H1 (cell line): ENCODE measurements at regions not wholly inside any gene's neighbourhood (a gene's known extent, or its start where the extent isn't known, plus 50 kb on each side); places are given as distances from the start of the nearest gene placed in this dataset.

Experiments used
- MAFK ChIP-seq: IDR thresholded peaks from 2 replicates; pipeline ENCODE4 v1.6.1; 2012; ENCODE audit warnings: low read depth, mild to moderate bottlenecking, improper control_type of control experiment, low read length
- RXRA ChIP-seq: IDR thresholded peaks from 2 replicates; pipeline ENCODE4 v1.6.1; 2011; ENCODE audit warnings: low read depth, mild to moderate bottlenecking, low read length, moderate library complexity; ENCODE audit not compliant: insufficient read depth
- SP2 ChIP-seq: IDR thresholded peaks from 2 replicates; pipeline ENCODE4 v1.6.1; 2012; ENCODE audit warnings: mild to moderate bottlenecking, low read length, inconsistent platforms
- SUZ12 ChIP-seq: fragments of 200-600 bp; sonication (generic); IDR thresholded peaks from 2 replicates; pipeline ENCODE4 v1.6.1; 2012; ENCODE audit warnings: mild to moderate bottlenecking, inconsistent platforms, low read length, moderate library complexity, mixed read lengths
- TEAD4 ChIP-seq: IDR thresholded peaks from 2 replicates; pipeline ENCODE4 v1.6.1; 2012; ENCODE audit warnings: low read depth, low read length, inconsistent platforms, mixed read lengths
- TF ChIP-seq, protein P1 (sequence below): fragments of 300-600 bp; sonication (generic); IDR thresholded peaks from 2 replicates; pipeline ENCODE4 v1.7.1; 2012; ENCODE audit warnings: low read length, moderate library complexity, mild to moderate bottlenecking, inconsistent platforms; ENCODE audit not compliant: insufficient replicate concordance

DNA sequence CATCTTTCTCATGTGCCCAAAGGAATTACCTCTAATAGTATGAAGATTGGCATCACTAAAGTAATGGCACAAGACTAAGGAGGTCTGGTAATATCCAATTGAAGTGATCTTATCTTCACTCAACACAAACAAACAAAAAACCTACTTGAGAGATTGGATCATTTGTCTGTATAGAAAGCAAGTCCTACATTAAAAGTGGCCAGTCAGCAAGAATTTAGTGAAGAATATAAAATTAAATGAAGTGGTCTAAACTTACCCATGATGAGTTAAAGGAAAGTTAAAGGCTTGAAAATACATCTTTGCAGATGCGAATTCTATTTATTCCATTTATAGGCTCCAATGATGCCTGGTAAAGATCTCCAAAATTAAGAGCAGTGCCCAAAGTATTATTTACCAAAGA is 350.3 kb upstream of the PCSK5 start (continued):
- TF ChIP-seq, protein P1, sequence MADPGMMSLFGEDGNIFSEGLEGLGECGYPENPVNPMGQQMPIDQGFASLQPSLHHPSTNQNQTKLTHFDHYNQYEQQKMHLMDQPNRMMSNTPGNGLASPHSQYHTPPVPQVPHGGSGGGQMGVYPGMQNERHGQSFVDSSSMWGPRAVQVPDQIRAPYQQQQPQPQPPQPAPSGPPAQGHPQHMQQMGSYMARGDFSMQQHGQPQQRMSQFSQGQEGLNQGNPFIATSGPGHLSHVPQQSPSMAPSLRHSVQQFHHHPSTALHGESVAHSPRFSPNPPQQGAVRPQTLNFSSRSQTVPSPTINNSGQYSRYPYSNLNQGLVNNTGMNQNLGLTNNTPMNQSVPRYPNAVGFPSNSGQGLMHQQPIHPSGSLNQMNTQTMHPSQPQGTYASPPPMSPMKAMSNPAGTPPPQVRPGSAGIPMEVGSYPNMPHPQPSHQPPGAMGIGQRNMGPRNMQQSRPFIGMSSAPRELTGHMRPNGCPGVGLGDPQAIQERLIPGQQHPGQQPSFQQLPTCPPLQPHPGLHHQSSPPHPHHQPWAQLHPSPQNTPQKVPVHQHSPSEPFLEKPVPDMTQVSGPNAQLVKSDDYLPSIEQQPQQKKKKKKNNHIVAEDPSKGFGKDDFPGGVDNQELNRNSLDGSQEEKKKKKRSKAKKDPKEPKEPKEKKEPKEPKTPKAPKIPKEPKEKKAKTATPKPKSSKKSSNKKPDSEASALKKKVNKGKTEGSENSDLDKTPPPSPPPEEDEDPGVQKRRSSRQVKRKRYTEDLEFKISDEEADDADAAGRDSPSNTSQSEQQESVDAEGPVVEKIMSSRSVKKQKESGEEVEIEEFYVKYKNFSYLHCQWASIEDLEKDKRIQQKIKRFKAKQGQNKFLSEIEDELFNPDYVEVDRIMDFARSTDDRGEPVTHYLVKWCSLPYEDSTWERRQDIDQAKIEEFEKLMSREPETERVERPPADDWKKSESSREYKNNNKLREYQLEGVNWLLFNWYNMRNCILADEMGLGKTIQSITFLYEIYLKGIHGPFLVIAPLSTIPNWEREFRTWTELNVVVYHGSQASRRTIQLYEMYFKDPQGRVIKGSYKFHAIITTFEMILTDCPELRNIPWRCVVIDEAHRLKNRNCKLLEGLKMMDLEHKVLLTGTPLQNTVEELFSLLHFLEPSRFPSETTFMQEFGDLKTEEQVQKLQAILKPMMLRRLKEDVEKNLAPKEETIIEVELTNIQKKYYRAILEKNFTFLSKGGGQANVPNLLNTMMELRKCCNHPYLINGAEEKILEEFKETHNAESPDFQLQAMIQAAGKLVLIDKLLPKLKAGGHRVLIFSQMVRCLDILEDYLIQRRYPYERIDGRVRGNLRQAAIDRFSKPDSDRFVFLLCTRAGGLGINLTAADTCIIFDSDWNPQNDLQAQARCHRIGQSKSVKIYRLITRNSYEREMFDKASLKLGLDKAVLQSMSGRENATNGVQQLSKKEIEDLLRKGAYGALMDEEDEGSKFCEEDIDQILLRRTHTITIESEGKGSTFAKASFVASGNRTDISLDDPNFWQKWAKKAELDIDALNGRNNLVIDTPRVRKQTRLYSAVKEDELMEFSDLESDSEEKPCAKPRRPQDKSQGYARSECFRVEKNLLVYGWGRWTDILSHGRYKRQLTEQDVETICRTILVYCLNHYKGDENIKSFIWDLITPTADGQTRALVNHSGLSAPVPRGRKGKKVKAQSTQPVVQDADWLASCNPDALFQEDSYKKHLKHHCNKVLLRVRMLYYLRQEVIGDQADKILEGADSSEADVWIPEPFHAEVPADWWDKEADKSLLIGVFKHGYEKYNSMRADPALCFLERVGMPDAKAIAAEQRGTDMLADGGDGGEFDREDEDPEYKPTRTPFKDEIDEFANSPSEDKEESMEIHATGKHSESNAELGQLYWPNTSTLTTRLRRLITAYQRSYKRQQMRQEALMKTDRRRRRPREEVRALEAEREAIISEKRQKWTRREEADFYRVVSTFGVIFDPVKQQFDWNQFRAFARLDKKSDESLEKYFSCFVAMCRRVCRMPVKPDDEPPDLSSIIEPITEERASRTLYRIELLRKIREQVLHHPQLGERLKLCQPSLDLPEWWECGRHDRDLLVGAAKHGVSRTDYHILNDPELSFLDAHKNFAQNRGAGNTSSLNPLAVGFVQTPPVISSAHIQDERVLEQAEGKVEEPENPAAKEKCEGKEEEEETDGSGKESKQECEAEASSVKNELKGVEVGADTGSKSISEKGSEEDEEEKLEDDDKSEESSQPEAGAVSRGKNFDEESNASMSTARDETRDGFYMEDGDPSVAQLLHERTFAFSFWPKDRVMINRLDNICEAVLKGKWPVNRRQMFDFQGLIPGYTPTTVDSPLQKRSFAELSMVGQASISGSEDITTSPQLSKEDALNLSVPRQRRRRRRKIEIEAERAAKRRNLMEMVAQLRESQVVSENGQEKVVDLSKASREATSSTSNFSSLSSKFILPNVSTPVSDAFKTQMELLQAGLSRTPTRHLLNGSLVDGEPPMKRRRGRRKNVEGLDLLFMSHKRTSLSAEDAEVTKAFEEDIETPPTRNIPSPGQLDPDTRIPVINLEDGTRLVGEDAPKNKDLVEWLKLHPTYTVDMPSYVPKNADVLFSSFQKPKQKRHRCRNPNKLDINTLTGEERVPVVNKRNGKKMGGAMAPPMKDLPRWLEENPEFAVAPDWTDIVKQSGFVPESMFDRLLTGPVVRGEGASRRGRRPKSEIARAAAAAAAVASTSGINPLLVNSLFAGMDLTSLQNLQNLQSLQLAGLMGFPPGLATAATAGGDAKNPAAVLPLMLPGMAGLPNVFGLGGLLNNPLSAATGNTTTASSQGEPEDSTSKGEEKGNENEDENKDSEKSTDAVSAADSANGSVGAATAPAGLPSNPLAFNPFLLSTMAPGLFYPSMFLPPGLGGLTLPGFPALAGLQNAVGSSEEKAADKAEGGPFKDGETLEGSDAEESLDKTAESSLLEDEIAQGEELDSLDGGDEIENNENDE, result no peak
- TF ChIP-seq MAFK, result no peak
- no peak for TF ChIP-seq SP2
- no peak for TF ChIP-seq TEAD4
- TF ChIP-seq SUZ12, result no peak
- TF ChIP-seq RXRA, result no peak
